ENCODE measurements at regions not wholly inside any gene's neighbourhood (a gene's known extent, or its start where the extent isn't known, plus 50 kb on each side); places are given as distances from the start of the nearest gene placed in this dataset.

DNA sequence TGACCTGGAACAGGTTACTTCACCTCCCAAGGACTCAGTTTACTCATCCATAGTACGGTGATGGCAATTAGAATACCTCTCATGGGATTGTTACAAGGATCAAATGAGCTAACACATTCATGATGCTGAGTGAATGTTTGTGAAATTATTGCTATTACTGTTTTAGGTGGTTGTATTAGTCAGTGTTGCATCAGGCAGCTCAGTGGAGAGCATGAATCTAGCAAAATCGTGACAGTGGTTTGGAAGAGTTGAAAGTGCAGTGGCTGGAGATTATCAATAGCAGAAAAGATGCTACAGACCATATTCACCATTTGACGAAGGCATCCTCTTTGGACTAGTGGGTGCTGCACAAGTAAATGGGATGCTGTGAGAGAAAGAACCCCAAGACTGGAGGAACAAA lies 50.4 kb upstream of the CTNNBL1 start:
- in situ Hi-C loops (cut with MboI; ENCODE audit: low sequenced_read_pairs) = no loop called here

- in situ Hi-C loops (cut with MboI; ENCODE audit: low sequenced_read_pairs) = no loop called here
Measured at GRCh38 chr20:37642246-37642645, 51.6 kb upstream of the CTNNBL1 start.

DNA sequence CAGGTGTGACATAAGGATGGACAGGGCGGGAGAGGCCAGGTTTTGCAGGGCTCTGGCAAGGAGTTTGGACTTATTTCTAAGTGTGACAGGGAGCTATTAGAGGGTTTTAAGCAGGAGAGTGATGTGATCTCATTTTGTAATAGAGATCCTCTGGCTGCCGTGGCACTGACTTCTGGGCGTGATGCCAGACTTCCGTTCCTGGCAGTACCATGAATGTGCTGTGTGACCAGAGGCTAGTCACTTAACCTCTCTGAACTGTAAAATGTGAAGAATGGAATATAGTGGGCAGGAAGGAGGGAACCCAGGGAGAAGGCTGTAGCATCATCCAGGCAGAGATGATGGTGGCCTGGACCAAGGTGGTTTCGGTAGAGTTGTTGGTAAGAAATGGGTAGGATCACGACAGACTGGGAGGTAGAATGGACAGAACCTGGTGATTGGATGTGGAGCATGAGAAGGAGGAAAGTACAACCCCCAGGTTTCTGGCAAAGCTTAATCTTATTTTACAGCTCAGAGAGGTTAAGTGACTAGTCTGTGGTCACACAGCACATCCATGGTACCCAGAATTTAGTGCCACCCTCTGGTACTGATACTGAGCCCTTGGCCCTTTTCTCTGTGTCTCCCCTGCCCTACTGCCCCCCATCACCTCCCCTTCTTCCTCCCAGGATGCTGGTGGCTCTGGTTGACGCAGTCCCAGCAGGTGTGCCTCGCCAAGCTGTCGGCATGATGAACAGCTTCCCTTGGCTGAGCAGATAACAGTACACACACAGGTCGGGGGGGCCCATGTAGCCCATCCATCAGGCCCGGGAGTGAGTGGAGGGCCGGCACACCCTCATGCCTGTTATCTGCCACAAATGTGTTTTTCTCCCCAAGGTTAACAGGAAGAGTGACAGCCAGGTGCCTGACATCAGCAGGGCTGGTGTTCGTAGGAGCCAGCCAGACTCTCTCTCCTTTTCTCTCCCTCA lies 52.9 kb upstream of the CTNNBL1 start:
- in situ Hi-C loops (cut with MboI; ENCODE audit: low sequenced_read_pairs) = no loop called here

DNA sequence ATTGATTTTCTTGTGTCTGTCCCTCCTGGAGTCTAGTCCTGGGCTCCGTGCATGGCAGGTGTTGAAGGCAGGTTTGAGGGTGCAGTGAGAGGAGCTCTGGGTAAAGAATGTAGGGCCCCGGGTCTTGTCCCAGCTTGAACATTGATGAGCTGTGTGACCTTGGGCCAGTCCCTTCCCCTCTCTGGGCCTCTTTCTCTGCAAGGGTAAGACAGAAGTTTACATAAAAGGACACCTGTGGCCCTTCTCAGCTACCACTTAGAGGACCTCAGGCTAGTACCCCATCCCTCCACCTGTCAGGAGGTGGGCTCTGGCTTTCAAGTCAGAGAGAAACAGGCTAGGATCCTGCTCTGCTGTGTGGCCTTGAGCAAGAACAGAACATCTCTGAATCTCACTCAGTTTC lies 55.3 kb upstream of the CTNNBL1 start:
- in situ Hi-C loops (cut with MboI; ENCODE audit: low sequenced_read_pairs) = no loop called here

DNA sequence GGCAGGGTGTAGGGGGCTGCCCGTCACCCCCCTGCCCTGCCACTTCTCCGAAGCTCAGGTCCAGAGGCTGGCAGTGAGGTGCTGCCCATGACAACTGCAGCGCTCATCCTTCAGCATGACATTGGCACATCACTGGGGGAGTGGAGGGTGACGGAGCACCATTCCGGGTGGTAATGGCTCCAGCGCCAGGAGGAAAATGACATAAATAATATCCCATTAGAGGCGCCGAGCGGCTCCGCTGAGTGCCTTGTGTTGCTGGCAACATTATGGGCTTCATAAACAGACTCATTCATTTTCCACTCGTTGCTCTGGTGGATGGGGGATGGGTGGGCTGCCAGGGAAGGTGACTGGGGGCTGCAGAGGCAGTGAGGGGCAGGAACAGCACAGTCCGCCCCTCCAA lies 56.9 kb upstream of the CTNNBL1 start:
- in situ Hi-C loops (cut with MboI; ENCODE audit: low sequenced_read_pairs) = no loop called here

DNA sequence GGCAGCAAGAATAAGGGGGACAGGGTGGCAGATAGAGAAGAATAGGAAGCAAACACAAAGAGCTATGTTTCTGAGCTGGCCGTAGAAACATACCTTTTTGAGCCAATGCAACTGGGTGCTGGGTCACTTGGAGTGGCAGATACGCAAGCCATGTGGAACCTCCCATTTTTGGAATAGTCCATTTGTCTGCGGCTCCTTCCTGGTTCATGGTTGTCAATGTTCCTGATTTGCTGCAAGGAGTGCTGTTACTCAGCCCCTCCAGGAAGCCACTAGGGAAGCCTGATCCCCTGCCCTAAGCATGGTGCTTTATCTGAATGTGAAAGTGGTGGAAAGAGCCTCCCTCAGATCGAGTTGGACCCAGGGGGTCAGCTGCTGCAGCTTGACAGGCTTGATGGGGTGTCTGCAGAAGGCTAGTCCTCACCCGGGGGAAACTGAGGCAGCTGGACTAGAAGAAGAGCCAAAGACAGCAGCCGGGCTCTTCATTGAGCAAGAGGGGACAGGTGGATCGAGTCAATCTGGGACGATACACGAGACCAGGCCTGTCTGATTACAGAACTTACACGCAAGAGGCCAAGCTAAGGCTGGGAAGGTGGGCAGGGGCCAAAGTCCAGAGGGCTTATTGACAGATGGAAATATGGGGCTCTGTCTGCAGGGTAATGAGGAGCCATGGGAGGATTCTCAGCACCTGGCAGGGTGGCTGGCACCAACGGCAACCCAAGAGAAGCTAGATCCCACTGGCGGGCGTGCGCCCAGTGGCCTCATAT lies 57.4 kb upstream of the CTNNBL1 start:
- in situ Hi-C loops (cut with MboI; ENCODE audit: low sequenced_read_pairs) = no loop called here

- in situ Hi-C loops (cut with MboI; ENCODE audit: low sequenced_read_pairs) = no loop called here
Measured at GRCh38 chr20:37630993-37631392, 62.8 kb upstream of the CTNNBL1 start.

DNA sequence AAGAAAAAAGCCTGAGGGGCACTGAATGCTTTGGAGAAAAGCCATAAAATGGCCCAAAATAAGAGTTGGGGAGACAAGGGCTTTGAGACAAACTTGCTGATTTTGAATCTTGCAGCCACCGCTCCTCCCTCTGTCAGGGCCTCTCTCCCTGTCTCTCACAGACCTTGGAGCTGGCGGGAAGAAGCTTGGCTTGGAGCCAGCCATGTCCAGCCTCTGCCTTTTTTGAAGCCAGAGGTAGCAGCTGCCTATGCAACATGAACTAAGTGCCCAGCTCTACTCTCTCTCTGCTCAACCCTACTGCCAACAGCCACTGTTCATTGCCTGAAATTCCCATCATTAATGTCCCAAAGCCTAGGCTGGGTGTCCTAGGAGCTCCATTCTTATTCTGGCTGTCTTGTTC lies 63.7 kb upstream of the CTNNBL1 start:
- in situ Hi-C loops (cut with MboI; ENCODE audit: low sequenced_read_pairs) = no loop called here

GRCh38 chr20:37627767-37628130 lies 66.1 kb upstream of the CTNNBL1 start:
- in situ Hi-C loops (cut with MboI; ENCODE audit: low sequenced_read_pairs) = no loop called here

DNA sequence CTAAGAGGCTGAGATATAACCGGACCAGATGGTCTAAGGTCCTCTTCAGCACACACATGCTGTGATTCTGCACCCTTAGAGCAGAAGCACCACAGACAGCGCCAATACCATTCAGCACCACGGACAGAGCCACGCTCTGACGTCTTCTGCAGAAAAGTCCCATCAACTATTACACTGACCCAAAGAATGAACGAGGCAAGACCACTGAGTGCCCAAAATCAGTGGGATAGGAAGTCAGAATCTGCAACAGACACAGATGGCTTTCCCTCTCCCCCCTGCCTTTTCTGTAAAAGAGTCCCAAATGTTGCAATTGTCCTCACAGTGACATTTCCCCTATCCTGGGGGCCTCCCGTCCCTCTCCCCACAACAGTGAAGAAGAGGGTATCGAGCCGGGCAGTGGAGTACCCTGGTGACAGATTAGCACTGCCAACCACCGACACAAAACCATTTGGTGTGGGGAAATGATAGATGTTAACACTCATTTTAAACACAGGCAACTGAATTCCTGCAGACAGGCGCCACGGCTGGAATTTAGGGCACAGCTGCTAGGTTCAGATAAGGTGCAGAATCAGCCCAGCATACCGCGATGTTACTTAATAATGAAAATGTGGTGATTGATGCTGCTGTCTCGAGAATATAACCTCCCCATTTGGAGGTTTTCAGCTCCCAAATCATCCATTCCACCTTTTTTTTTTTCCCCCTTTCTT lies 66.6 kb upstream of the CTNNBL1 start:
- in situ Hi-C loops (cut with MboI; ENCODE audit: low sequenced_read_pairs) = no loop called here

DNA sequence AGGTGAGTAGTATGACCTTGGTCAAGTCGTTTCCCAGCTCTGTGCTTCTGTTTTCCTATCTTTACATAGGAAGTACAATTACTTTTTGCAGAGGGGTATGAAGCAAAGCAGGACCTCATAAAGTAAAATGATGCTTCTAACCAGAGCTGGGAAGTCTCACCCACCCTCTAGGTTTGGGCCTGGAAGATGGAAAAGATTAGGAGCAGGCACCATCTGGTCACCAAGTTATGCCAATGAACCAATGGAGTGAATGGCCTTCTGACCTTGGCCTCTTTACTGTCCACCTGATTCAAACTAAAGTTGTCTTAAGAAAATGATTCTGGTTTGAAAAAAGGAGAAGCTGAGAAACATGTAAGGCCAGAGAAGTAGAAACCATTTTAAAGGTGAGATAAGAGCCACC lies 68.9 kb upstream of the CTNNBL1 start:
- in situ Hi-C loops (cut with MboI; ENCODE audit: low sequenced_read_pairs) = no loop called here

- in situ Hi-C loops (cut with MboI; ENCODE audit: low sequenced_read_pairs) = no loop called here
Measured at GRCh38 chr20:37622728-37623127, 71.1 kb upstream of the CTNNBL1 start.

- in situ Hi-C loops (cut with MboI; ENCODE audit: low sequenced_read_pairs) = no loop called here
Measured at GRCh38 chr20:37619496-37619895, 74.3 kb upstream of the CTNNBL1 start.

GRCh38 chr20:37616110-37616425 lies 77.8 kb upstream of the CTNNBL1 start:
- in situ Hi-C loops (cut with MboI; ENCODE audit: low sequenced_read_pairs) = no loop called here

GRCh38 chr20:37615340-37616109 lies 78.3 kb upstream of the CTNNBL1 start:
- in situ Hi-C loops (cut with MboI; ENCODE audit: low sequenced_read_pairs) = no loop called here

GRCh38 chr20:37611852-37612251 lies 82.0 kb upstream of the CTNNBL1 start:
- in situ Hi-C loops (cut with MboI; ENCODE audit: low sequenced_read_pairs) = no loop called here

GRCh38 chr20:37611346-37611745 lies 82.5 kb upstream of the CTNNBL1 start:
- in situ Hi-C loops (cut with MboI; ENCODE audit: low sequenced_read_pairs) = no loop called here

- in situ Hi-C loops (cut with MboI; ENCODE audit: low sequenced_read_pairs) = no loop called here
Measured at GRCh38 chr20:37610203-37610798, 82.6 kb upstream of the BLCAP start.

- in situ Hi-C loops (cut with MboI; ENCODE audit: low sequenced_read_pairs) = loop anchor here (10.0 kb wide), 1 partner anchor 58 kb away; no protein-coding TSS in a partner anchor
Measured at GRCh38 chr20:37602634-37603033, 75.0 kb upstream of the BLCAP start.

DNA sequence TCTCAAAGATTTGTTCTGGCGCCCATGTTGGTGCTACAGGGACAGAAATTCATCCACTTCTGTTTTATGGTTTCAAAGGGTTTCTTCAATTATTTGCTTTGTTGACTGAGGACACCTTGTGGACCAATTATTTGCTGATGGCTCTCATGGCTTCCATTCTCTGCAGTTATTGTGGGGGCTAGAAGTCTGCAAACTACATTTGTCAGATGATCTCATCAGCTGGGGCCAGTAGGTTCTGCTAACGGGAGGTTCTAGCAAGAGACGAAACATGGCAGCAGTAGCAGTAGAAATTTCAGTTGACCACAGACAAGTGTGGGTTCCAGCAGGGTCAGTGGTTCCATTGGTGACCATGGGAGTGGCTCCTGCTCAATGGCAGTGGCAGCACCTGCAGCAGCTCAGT lies 72.8 kb upstream of the BLCAP start:
- in situ Hi-C loops (cut with MboI; ENCODE audit: low sequenced_read_pairs) = loop anchor here (10.0 kb wide), 1 partner anchor 56 kb away; no protein-coding TSS in a partner anchor

Measured in HL-60/S4 treated with phorbol 12-myristate 13-acetate at 8.2 ng/mL for 4 days and 3 days (cell line).